ENCODE measurements at regions not wholly inside any gene's neighbourhood (a gene's known extent, or its start where the extent isn't known, plus 50 kb on each side); places are given as distances from the start of the nearest gene placed in this dataset.

DNA sequence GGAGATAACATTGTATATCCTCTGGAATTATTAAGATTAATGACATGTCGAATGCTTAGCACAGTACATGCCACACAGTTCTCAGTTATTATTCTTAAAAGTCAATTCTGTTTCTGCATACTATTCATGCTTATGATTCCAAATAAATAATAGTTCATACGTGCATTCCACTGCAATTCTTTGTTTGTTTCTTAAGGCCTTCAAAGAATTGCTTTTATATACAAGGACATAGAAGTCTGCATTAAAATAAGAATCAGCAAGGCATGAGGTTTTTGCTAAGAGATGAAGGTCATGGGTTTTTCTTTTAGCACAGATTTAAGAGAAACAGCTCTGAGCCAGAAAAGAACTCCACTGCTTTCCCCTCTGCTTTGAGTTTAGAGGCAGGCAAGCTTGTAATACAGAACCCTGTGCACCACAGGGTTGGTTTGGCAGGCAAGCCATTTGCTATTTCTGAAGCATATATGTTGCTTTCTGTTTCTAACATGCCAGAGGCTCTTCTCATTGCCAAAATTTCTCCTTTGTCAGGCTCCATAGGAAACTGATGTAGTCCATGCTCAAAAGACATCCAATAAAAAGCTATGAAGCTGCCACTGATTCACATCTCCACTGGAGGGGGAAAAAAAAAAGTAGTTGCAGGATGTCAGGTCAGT lies 420.6 kb upstream of the TYRP1 start:
- TF ChIP-seq, protein P1, sequence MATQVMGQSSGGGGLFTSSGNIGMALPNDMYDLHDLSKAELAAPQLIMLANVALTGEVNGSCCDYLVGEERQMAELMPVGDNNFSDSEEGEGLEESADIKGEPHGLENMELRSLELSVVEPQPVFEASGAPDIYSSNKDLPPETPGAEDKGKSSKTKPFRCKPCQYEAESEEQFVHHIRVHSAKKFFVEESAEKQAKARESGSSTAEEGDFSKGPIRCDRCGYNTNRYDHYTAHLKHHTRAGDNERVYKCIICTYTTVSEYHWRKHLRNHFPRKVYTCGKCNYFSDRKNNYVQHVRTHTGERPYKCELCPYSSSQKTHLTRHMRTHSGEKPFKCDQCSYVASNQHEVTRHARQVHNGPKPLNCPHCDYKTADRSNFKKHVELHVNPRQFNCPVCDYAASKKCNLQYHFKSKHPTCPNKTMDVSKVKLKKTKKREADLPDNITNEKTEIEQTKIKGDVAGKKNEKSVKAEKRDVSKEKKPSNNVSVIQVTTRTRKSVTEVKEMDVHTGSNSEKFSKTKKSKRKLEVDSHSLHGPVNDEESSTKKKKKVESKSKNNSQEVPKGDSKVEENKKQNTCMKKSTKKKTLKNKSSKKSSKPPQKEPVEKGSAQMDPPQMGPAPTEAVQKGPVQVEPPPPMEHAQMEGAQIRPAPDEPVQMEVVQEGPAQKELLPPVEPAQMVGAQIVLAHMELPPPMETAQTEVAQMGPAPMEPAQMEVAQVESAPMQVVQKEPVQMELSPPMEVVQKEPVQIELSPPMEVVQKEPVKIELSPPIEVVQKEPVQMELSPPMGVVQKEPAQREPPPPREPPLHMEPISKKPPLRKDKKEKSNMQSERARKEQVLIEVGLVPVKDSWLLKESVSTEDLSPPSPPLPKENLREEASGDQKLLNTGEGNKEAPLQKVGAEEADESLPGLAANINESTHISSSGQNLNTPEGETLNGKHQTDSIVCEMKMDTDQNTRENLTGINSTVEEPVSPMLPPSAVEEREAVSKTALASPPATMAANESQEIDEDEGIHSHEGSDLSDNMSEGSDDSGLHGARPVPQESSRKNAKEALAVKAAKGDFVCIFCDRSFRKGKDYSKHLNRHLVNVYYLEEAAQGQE (IDR thresholded peaks at IDR 0.05; ENCODE audit: insufficient read depth in 1 of 2, low read depth in 2 of 2, low read length in 2 of 2) = no peak
- TF ChIP-seq POLR2AphosphoS5 (IDR thresholded peaks at IDR 0.05; ENCODE audit: low read depth, low read length) = no peak
- TF ChIP-seq SIN3A (IDR thresholded peaks at IDR 0.05; ENCODE audit: borderline replicate concordance, insufficient read depth, low read length) = no peak

- TF ChIP-seq FOXP2 (optimal IDR thresholded peaks at IDR 0.05; ENCODE audit: borderline replicate concordance, extremely low read depth, extremely low read length, insufficient read depth) (no peak), SIN3A (IDR thresholded peaks at IDR 0.05; ENCODE audit: borderline replicate concordance, insufficient read depth, low read length) (no peak), TAF1 (IDR thresholded peaks at IDR 0.05; ENCODE audit: borderline replicate concordance, insufficient read depth, low read length) (no peak), POLR2AphosphoS5 (IDR thresholded peaks at IDR 0.05; ENCODE audit: low read depth, low read length) (no peak)
- TF ChIP-seq, protein P1 (IDR thresholded peaks at IDR 0.05; ENCODE audit: insufficient read depth in 1 of 2, low read depth in 2 of 2, low read length in 2 of 2) = no peak
Observed at GRCh38 chr9:12274577-12274976, 418.6 kb upstream of the TYRP1 start.

- TF ChIP-seq FOXP2 (optimal IDR thresholded peaks at IDR 0.05; ENCODE audit: borderline replicate concordance, extremely low read depth, extremely low read length, insufficient read depth) (no peak), TAF1 (IDR thresholded peaks at IDR 0.05; ENCODE audit: borderline replicate concordance, insufficient read depth, low read length) (no peak), SIN3A (IDR thresholded peaks at IDR 0.05; ENCODE audit: borderline replicate concordance, insufficient read depth, low read length) (no peak), POLR2AphosphoS5 (IDR thresholded peaks at IDR 0.05; ENCODE audit: low read depth, low read length) (no peak)
- TF ChIP-seq, protein P1 (IDR thresholded peaks at IDR 0.05; ENCODE audit: insufficient read depth in 1 of 2, low read depth in 2 of 2, low read length in 2 of 2) = no peak
Observed at GRCh38 chr9:12276505-12276904, 416.7 kb upstream of the TYRP1 start.

- TF ChIP-seq, protein P1 (IDR thresholded peaks at IDR 0.05; ENCODE audit: insufficient read depth in 1 of 2, low read depth in 2 of 2, low read length in 2 of 2) = no peak
- TF ChIP-seq TAF1 (IDR thresholded peaks at IDR 0.05; ENCODE audit: borderline replicate concordance, insufficient read depth, low read length) (no peak), FOXP2 (optimal IDR thresholded peaks at IDR 0.05; ENCODE audit: borderline replicate concordance, extremely low read depth, extremely low read length, insufficient read depth) (no peak), SIN3A (IDR thresholded peaks at IDR 0.05; ENCODE audit: borderline replicate concordance, insufficient read depth, low read length) (no peak), POLR2AphosphoS5 (IDR thresholded peaks at IDR 0.05; ENCODE audit: low read depth, low read length) (no peak)
Observed at GRCh38 chr9:12289711-12290110, 403.5 kb upstream of the TYRP1 start.

Data from PFSK-1 (cell line).